ENCODE measurements at regions not wholly inside any gene's neighbourhood (a gene's known extent, or its start where the extent isn't known, plus 50 kb on each side); places are given as distances from the start of the nearest gene placed in this dataset.

DNA sequence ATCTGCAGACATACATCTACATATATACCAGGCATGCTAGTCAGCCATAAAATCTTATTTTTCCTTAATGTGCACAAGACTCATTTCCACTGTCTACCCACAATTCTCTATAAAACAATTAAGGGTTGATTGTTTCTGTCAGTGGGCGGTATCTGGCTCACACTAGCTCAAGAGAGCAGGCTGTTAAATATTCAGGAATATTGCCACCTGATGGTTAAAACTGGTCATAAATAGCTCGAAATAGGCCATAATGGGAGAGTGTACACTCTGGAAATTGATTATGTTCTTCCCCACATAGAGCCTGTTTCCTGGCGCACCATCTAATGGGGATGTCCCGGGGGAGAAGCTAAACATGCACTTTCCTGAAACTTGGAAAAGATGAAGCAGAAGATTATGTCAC lies 620.6 kb upstream of the ANKRD30A start:
- TF ChIP-seq, protein P1, sequence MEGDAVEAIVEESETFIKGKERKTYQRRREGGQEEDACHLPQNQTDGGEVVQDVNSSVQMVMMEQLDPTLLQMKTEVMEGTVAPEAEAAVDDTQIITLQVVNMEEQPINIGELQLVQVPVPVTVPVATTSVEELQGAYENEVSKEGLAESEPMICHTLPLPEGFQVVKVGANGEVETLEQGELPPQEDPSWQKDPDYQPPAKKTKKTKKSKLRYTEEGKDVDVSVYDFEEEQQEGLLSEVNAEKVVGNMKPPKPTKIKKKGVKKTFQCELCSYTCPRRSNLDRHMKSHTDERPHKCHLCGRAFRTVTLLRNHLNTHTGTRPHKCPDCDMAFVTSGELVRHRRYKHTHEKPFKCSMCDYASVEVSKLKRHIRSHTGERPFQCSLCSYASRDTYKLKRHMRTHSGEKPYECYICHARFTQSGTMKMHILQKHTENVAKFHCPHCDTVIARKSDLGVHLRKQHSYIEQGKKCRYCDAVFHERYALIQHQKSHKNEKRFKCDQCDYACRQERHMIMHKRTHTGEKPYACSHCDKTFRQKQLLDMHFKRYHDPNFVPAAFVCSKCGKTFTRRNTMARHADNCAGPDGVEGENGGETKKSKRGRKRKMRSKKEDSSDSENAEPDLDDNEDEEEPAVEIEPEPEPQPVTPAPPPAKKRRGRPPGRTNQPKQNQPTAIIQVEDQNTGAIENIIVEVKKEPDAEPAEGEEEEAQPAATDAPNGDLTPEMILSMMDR (IDR thresholded peaks at IDR 0.05): no peak
- Histone ChIP-seq H3K4me3 (no peak overlapping the region), H3K27me3 (no peaks in the 10 kb centered on the region), H3K27ac (no peak overlapping the region), H3K9ac (ENCODE audit: low read depth in 2 of 2, low read length in 2 of 2) (no peak overlapping the region), H3K36me3 (no peaks in the 10 kb centered on the region), H3K4me1 (no peaks in the 10 kb centered on the region), H3K9me3 (no peaks in the 10 kb centered on the region)
- DNase-seq: no peak
- intact Hi-C loops (cut with DNase I): no loop called here

DNA sequence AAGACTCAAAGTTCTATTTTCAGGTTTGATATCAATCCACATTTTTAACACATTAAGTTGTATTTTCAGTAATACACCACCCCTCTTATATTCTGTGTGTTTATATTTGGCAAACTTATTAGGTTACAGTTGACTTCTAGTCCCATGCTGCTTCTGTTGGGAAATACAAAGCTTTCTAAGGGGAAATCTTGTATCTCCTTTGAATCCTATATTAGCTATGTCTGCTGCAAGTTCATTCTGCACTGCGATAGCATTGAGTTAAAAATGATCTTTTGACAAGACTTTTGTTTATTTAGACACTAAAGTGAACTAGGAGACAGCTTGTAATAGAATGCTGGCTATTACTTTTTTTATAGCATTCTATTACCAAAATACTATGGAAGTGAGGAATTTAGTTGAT lies 625.1 kb upstream of the ANKRD30A start:
- H3K9me3 ChIP-seq: no peaks in the 10 kb centered on the region
- no peak overlapping the region for H3K4me3 ChIP-seq
- intact Hi-C loops (cut with DNase I): no loop called here
- no peak overlapping the region for H3K27ac ChIP-seq
- no peaks in the 10 kb centered on the region for H3K36me3 ChIP-seq
- H3K9ac ChIP-seq (ENCODE audit: low read depth in 2 of 2, low read length in 2 of 2): no peak overlapping the region
- H3K27me3 ChIP-seq: no peaks in the 10 kb centered on the region
- TF ChIP-seq, protein P1 (IDR thresholded peaks at IDR 0.05): no peak
- no peaks in the 10 kb centered on the region for H3K4me1 ChIP-seq
- DNase-seq: no peak

DNA sequence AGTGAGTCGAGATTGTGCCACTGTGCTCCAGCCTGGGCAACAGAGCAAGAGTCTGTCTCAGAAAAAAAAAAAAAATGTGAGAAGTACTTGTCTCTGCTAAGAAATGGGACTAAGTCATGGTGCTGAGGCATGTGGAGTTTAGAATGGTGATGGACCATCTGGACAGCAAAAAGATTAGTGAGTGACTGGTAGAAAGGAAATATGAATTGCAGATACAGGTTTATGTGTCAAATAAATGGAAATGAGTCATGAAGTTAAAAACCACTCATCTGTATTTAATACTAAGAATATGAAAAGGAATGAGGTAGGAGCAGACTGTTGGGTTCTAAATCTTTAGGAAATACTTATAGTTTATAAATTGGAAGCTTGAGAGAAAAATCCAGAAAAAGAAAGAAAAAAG lies 625.7 kb upstream of the ANKRD30A start:
- no peak for DNase-seq
- no peak overlapping the region for H3K9ac ChIP-seq (ENCODE audit: low read depth in 2 of 2, low read length in 2 of 2)
- no peaks in the 10 kb centered on the region for H3K36me3 ChIP-seq
- no peak overlapping the region for H3K4me3 ChIP-seq
- H3K4me1 ChIP-seq: no peaks in the 10 kb centered on the region
- H3K27me3 ChIP-seq: no peaks in the 10 kb centered on the region
- TF ChIP-seq, protein P1 (IDR thresholded peaks at IDR 0.05): no peak
- intact Hi-C loops (cut with DNase I): no loop called here
- H3K27ac ChIP-seq: no peak overlapping the region
- H3K9me3 ChIP-seq: no peaks in the 10 kb centered on the region

DNA sequence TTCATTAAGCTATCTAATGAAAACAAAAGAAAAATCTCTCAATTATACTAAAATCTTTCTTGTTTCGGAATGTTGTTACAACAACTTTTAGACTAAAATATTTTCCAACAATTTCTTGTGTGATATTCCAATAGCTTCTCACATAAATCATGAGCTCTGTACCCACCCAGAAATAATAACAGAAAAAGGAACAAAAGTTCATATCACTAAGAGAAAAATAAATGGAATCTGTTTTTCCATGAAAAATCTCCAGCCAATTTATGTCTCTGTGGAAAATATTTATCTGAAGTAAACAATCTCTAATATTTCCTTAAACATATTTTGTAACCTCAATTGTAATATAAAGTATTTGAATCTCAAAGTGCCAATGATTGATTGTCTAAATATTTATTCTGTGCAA lies 628.6 kb upstream of the ANKRD30A start:
- no peaks in the 10 kb centered on the region for H3K27me3 ChIP-seq
- intact Hi-C loops (cut with DNase I): no loop called here

DNA sequence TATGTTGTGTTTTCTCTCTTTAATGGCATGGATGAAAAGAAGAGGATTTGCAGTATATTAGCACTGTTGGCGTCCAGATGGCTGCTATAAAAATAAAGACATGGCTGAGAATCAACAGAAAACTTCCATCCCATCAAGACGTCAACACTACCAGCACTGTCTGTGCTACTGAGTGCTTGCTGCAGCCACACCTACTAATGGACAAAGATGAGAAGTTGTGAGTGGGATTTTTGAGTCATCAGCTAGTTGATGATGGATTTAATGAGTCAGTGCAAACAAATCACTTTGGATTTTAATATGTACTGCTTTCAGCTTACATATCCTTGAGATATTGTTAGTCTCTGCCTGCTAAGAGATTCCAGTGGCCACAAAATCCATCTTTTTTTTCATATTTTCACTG lies 631.0 kb upstream of the ANKRD30A start:
- Histone ChIP-seq H3K27ac (no peak overlapping the region), H3K9ac (ENCODE audit: low read depth in 2 of 2, low read length in 2 of 2) (no peak overlapping the region), H3K4me3 (no peak overlapping the region), H3K36me3 (no peaks in the 10 kb centered on the region), H3K9me3 (no peaks in the 10 kb centered on the region), H3K4me1 (no peaks in the 10 kb centered on the region), H3K27me3 (no peaks in the 10 kb centered on the region)
- TF ChIP-seq, protein P1 (IDR thresholded peaks at IDR 0.05): no peak
- intact Hi-C loops (cut with DNase I): no loop called here
- no peak for DNase-seq

More for the DNA sequence above, 628.6 kb upstream of the ANKRD30A start:
- Histone ChIP-seq H3K4me1 (no peaks in the 10 kb centered on the region), H3K27ac (no peak overlapping the region), H3K9me3 (no peaks in the 10 kb centered on the region), H3K4me3 (no peak overlapping the region), H3K9ac (ENCODE audit: low read depth in 2 of 2, low read length in 2 of 2) (no peak overlapping the region), H3K36me3 (no peaks in the 10 kb centered on the region)
- no peak for DNase-seq
- TF ChIP-seq, protein P1 (IDR thresholded peaks at IDR 0.05): no peak

DNA sequence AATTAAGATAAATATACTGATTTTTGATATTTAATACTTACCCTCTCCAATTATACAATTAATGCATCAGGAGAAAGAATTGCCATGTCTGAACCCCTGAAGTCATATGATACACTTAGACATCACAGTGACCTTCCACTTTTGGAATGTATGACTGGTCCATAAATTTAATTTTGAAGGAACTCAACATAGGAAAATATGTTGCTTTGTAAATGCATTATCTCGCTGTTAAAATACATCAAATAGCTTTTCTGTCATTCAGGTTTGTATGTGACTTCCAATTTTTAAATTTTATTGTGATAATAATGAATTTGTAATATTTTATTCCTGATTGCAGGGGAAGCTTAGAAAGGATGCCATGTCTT lies 631.9 kb upstream of the ANKRD30A start:
- intact Hi-C loops (cut with DNase I): no loop called here
- Histone ChIP-seq H3K27me3 (no peaks in the 10 kb centered on the region), H3K9me3 (no peaks in the 10 kb centered on the region), H3K27ac (no peak overlapping the region), H3K36me3 (no peaks in the 10 kb centered on the region), H3K4me3 (no peak overlapping the region), H3K4me1 (no peaks in the 10 kb centered on the region), H3K9ac (ENCODE audit: low read depth in 2 of 2, low read length in 2 of 2) (no peak overlapping the region)
- DNase-seq: no peak
- TF ChIP-seq, protein P1 (IDR thresholded peaks at IDR 0.05): no peak
